PC-3 (cell line): ENCODE measurements at regions not wholly inside any gene's neighbourhood (a gene's known extent, or its start where the extent isn't known, plus 50 kb on each side); places are given as distances from the start of the nearest gene placed in this dataset.

Experiments
- ATAC-seq: fragments of 200-7000 bp; cut with Tn5 transposase; 2 replicates; pipeline ENCODE4 v1.9.1; 2020; ENCODE audit warnings: mild to moderate bottlenecking, moderate library complexity
- BruUV-seq: library from RNA; stranded (reverse); fragments of 400-500 nt; replicated peaks from 2 replicates; lab custom pipeline; 2021; lab: Mats Ljungman, UMichigan
- CTCF ChIA-PET: fragments of 300-600 bp; sonication (Branson Sonifier 250); formaldehyde crosslinking; loops from one replicate; lab custom pipeline; 2022; ENCODE audit warnings: antibody characterized with exemption; lab: Charles Lee
- POLR2A ChIA-PET: fragments of 300-600 bp; sonication (Branson Sonifier 250); formaldehyde crosslinking; loops from one replicate; lab custom pipeline; 2022; ENCODE audit warnings: antibody characterized with exemption; ENCODE audit not compliant: unreplicated experiment; lab: Charles Lee
- DNase-seq: peaks from one replicate; pipeline ENCODE4 v3.0.0-alpha.2; 2015
- H2AFZ ChIP-seq: fragments of 300-600 bp; sonication (generic); 2 replicates; pipeline ENCODE4 v1.6.0; 2016; ENCODE audit warnings: antibody characterized with exemption, low read length
- H3F3A ChIP-seq: fragments of 300-600 bp; sonication (generic); one replicate; pipeline ENCODE4 v1.6.0; 2017; ENCODE audit warnings: antibody characterized with exemption, low read length, control low read depth, mild to moderate bottlenecking; ENCODE audit not compliant: unreplicated experiment
- H3K27ac ChIP-seq: fragments of 300-600 bp; sonication (generic); 2 replicates; pipeline ENCODE4 v1.5.1; 2016; ENCODE audit warnings: mild to moderate bottlenecking, low read length
- H3K27me3 ChIP-seq: fragments of 300-600 bp; sonication (generic); 2 replicates; pipeline ENCODE4 v1.6.1; 2016; ENCODE audit warnings: low read length, mixed read lengths
- H3K36me3 ChIP-seq: fragments of 300-600 bp; sonication (generic); 2 replicates; pipeline ENCODE4 v1.6.1; 2016; ENCODE audit warnings: low read depth, mixed run types, low read length, mixed read lengths
- H3K4me1 ChIP-seq: fragments of 300-600 bp; sonication (generic); 2 replicates; pipeline ENCODE4 v1.5.1; 2016; ENCODE audit warnings: low read length; ENCODE audit not compliant: insufficient read depth
- H3K4me2 ChIP-seq: fragments of 300-600 bp; sonication (generic); 2 replicates; pipeline ENCODE4 v1.6.0; 2016; ENCODE audit warnings: low read length
- H3K4me3 ChIP-seq: fragments of 300-600 bp; sonication (generic); 2 replicates; pipeline ENCODE4 v1.5.1; 2016; ENCODE audit warnings: mild to moderate bottlenecking, low read length, mixed read lengths
- H3K79me2 ChIP-seq: fragments of 300-600 bp; sonication (generic); 2 replicates; pipeline ENCODE4 v1.6.1; 2017; ENCODE audit warnings: low read length, mixed read lengths
- H3K9ac ChIP-seq: fragments of 300-600 bp; sonication (generic); 2 replicates; pipeline ENCODE4 v1.6.0; 2016; ENCODE audit warnings: mild to moderate bottlenecking, low read length
- H3K9me2 ChIP-seq: fragments of 300-600 bp; sonication (generic); replicated peaks from 2 replicates; pipeline ENCODE4 v1.6.1; 2016; ENCODE audit warnings: mixed run types, low read length, mixed read lengths
- H3K9me3 ChIP-seq: fragments of 300-600 bp; sonication (generic); 2 replicates; pipeline ENCODE4 v1.6.1; 2016; ENCODE audit warnings: low read length, mixed read lengths
- H4K20me1 ChIP-seq: fragments of 300-600 bp; sonication (generic); 2 replicates; pipeline ENCODE4 v1.6.1; 2016; ENCODE audit warnings: low read length, mixed read lengths
- CTCF ChIP-seq: fragments of 300-600 bp; sonication (generic); conservative IDR thresholded peaks from 2 replicates; pipeline ENCODE4 v1.5.1; 2017; ENCODE audit warnings: antibody characterized with exemption, low read depth, mild to moderate bottlenecking, low read length
- EZH2 ChIP-seq: fragments of 300-600 bp; sonication (generic); IDR thresholded peaks from one replicate; pipeline ENCODE4 v1.6.1; 2017; ENCODE audit warnings: antibody characterized with exemption, mild to moderate bottlenecking, low read length; ENCODE audit not compliant: unreplicated experiment
- EZH2phosphoT487 ChIP-seq: fragments of 300-600 bp; sonication (generic); IDR thresholded peaks from 2 replicates; pipeline ENCODE4 v1.6.1; 2018; ENCODE audit warnings: mild to moderate bottlenecking, antibody characterized with exemption, low read length, borderline replicate concordance
- intact Hi-C: fragments of 100-400 bp; cut with micrococcal nuclease; formaldehyde crosslinking; loops from 2 replicates; pipeline ENCODE4 v1.9.0; 2023

DNA sequence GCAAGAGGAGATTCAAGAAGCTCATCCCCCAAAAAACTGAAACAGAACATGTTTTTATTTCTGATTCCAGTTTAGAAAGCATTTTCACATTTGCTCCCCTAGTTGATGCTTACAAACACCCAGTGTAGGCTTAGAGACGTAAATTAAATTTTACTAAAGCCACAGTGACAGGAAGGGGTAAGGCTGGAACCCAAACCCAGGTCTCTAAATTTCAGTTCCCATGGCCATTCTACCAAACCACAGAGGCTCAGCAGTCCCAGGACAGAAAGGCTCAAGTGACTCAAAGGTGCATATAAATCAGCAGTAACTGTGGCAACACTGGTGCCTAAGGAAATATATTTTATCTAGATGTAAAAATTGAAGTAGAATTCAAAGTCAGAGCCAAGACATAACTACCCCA is 128.7 kb downstream of the CEP120 start:
- H3K4me2 ChIP-seq: no peak overlapping the region
- ATAC-seq (no peak), DNase-seq (no peak)
- no peak overlapping the region for H2AFZ ChIP-seq
- H3K4me1 ChIP-seq: no peaks in the 10 kb centered on the region
- TF ChIP-seq EZH2 (no peak), EZH2phosphoT487 (no peak), CTCF (no peak)
- no peaks in the 10 kb centered on the region for H3K9me3 ChIP-seq
- no peaks in the 10 kb centered on the region for H3K36me3 ChIP-seq
- peaks cover 32% of the 10 kb centered on the region for H3K27me3 ChIP-seq
- no peaks in the 10 kb centered on the region for H3K79me2 ChIP-seq
- CTCF ChIA-PET: no interaction called here
- no peak overlapping the region for H3K9ac ChIP-seq
- H3K4me3 ChIP-seq: no peak overlapping the region
- intact Hi-C loops: no loop called here
- BruUV-seq: no TSS peak
- H4K20me1 ChIP-seq: no peaks in the 10 kb centered on the region
- POLR2A ChIA-PET: no interaction called here
- no peak overlapping the region for H3K27ac ChIP-seq
- H3K9me2 ChIP-seq: no peaks in the 10 kb centered on the region
- no peaks in the 10 kb centered on the region for H3F3A ChIP-seq

- H3K4me2 ChIP-seq: no peak overlapping the region
- peaks cover 41% of the 10 kb centered on the region for H3K27me3 ChIP-seq
- no peaks in the 10 kb centered on the region for H3K9me2 ChIP-seq
- H3K36me3 ChIP-seq: no peaks in the 10 kb centered on the region
- no peaks in the 10 kb centered on the region for H3K79me2 ChIP-seq
- intact Hi-C loops: no loop called here
- DNase-seq: no peak
- H3K4me1 ChIP-seq: no peaks in the 10 kb centered on the region
- H3K27ac ChIP-seq: no peak overlapping the region
- H2AFZ ChIP-seq: no peak overlapping the region
- no peak overlapping the region for H3K4me3 ChIP-seq
- H3K9ac ChIP-seq: no peak overlapping the region
- ChIA-PET CTCF (no interaction called here), POLR2A (no interaction called here)
- H4K20me1 ChIP-seq: no peaks in the 10 kb centered on the region
- TF ChIP-seq CTCF (no peak), EZH2phosphoT487 (no peak)
- H3F3A ChIP-seq: no peaks in the 10 kb centered on the region
- no peaks in the 10 kb centered on the region for H3K9me3 ChIP-seq
- no TSS peak for BruUV-seq
- no peak for ATAC-seq
Observed at GRCh38 chr5:123289210-123289609, 134.0 kb downstream of the CEP120 start.

DNA sequence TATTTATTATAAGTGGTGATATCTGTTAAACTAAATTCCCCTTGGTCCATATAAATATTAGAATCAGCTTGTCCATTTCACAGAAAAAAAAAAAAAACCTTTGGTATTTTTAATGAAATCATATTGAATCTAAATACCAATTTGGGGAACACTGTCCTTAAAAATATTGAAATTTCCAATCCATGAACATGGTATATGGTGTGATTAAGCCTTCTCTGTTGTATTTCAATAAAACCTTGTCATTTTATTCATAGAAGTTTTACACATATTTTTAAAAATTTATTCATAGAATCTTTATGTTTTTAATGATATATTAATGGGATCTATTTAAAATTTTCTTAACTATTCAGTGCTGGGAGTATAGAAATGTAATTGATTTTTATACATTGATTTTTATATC is 135.3 kb downstream of the CEP120 start:
- DNase-seq (no peak), ATAC-seq (no peak)
- Histone ChIP-seq H2AFZ (no peak overlapping the region), H3K27me3 (peaks cover 39% of the 10 kb centered on the region; the same call in 1 of the 2 replicates), H3K36me3 (no peaks in the 10 kb centered on the region), H3K9me3 (no peaks in the 10 kb centered on the region), H3K27ac (no peak overlapping the region), H3K79me2 (no peaks in the 10 kb centered on the region), H3K4me2 (no peak overlapping the region), H3K9me2 (no peaks in the 10 kb centered on the region), H3K4me3 (no peak overlapping the region), H4K20me1 (no peaks in the 10 kb centered on the region), H3K4me1 (no peaks in the 10 kb centered on the region), H3F3A (no peaks in the 10 kb centered on the region), H3K9ac (no peak overlapping the region)
- ChIA-PET CTCF (no interaction called here), POLR2A (no interaction called here)
- TF ChIP-seq EZH2 (no peak), CTCF (no peak), EZH2phosphoT487 (no peak)
- intact Hi-C loops: no loop called here
- BruUV-seq: no TSS peak
